Right lobe of liver (tissue), 4 donors: ENCODE measurements at regions not wholly inside any gene's neighbourhood (a gene's known extent, or its start where the extent isn't known, plus 50 kb on each side); places are given as distances from the start of the nearest gene placed in this dataset.
"Not testable (repeated sequence)": the region's sequence is repeated elsewhere in the genome, so short reads cannot be mapped to it uniquely, and the experiment has no call there.

ENCODE experiments used
- POLR2A ChIP-seq: fragments of 450-650 bp; IDR thresholded peaks from one replicate; pipeline ENCODE4 v1.6.1; 2017; ENCODE audit warnings: antibody characterized with exemption, mild to moderate bottlenecking
- TF ChIP-seq, protein P1 (sequence below), 4 donors: fragments of 200-600 bp in 3 of 4; fragments of 450-650 bp in 1 of 4; IDR thresholded peaks; one replicate each; pipeline versions ENCODE4 v1.5.1 to v1.8.0; 2016 to 2022; ENCODE audit warnings: antibody characterized with exemption in 4 of 4, mild to moderate bottlenecking in 2 of 4
- donor health status: DM: no; HTN: no; CAD: no.
- donor health status: DM: no; HTN: no; CAD: no.
- donor health status: DM: no; HTN: yes; CAD: no.

DNA sequence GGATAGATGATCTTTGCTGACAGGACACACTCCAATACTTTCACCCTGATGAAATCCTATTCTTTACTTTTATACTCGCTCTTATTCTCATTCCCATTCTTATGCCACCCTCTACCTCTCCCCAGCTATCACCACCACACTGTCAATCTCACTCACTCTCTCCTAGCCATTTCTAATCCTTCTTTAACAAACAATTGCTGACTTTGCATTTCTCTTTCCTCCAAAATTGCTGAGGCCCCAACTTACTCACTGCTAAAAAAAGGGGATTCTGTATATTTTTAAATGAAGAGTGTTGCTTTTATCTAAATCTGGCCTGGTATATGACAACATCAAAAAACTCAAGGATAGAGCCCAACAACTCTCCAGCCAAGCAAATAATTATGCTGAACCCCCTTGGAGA lies 515.4 kb downstream of the MATN1 start:
- TF ChIP-seq, protein P1, sequence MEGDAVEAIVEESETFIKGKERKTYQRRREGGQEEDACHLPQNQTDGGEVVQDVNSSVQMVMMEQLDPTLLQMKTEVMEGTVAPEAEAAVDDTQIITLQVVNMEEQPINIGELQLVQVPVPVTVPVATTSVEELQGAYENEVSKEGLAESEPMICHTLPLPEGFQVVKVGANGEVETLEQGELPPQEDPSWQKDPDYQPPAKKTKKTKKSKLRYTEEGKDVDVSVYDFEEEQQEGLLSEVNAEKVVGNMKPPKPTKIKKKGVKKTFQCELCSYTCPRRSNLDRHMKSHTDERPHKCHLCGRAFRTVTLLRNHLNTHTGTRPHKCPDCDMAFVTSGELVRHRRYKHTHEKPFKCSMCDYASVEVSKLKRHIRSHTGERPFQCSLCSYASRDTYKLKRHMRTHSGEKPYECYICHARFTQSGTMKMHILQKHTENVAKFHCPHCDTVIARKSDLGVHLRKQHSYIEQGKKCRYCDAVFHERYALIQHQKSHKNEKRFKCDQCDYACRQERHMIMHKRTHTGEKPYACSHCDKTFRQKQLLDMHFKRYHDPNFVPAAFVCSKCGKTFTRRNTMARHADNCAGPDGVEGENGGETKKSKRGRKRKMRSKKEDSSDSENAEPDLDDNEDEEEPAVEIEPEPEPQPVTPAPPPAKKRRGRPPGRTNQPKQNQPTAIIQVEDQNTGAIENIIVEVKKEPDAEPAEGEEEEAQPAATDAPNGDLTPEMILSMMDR (IDR thresholded peaks at IDR 0.05) = not testable (repeated sequence)
- not testable (repeated sequence) for TF ChIP-seq POLR2A
